GDM1 (cell line): ENCODE measurements at regions not wholly inside any gene's neighbourhood (a gene's known extent, or its start where the extent isn't known, plus 50 kb on each side); places are given as distances from the start of the nearest gene placed in this dataset.

ENCODE experiments used
- DNase-seq: peaks from one replicate; lab custom pipeline; 2025; lab: John Stamatoyannopoulos, UW

GRCh38 chr1:239682046-239682445 is 295.7 kb downstream of the CHRM3 start:
- DNase-seq = no peak

GRCh38 chr1:239682960-239683359 is 296.6 kb downstream of the CHRM3 start:
- DNase-seq = no peak

DNA sequence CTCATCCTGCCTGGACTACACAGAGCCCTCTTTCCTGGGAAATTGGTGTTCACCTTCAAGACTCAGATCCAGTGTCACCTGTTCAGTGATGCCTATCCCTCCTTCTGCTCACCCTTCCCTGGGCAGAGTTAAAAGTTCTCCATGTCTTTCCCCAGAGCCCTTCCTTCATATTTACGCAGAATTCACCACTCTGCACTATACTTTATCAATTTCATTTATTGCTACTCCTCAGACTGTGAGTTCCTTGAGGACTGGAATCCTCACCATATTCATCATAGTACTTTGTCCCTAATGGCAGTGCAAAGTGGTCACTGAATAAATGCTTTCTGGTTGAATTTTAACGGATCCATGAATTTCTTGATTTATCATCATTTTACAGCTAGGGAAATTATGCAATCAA is 300.0 kb downstream of the CHRM3 start:
- no peak for DNase-seq

- no peak for DNase-seq
Measured at GRCh38 chr1:239696317-239696716, 309.9 kb downstream of the CHRM3 start.

DNA sequence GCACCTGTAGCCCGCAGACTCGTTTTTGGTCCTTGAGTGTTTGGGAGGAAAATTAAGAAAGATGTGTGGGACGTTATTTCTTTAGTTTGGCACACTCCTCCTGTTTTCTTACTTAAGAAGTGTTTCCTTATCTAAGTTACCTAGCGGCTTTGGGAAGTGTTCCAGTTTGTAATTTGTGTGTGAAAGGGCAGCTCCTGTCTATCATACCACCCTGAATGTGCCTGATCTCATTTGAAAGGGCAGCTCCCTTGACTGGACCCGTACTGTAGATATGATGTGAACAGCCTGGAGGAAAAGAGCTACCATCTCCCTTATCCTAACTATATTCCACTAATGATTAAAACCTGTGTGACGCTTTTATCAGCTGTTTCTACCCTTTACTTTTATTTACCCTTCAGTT is 314.3 kb downstream of the CHRM3 start:
- no peak for DNase-seq

- no peak for DNase-seq
Measured at GRCh38 chr1:239703075-239703474, 316.7 kb downstream of the CHRM3 start.

GRCh38 chr1:239706245-239706892 is 320.0 kb downstream of the CHRM3 start:
- DNase-seq = no peak

- no peak for DNase-seq
Measured at GRCh38 chr1:239707615-239708014, 321.2 kb downstream of the CHRM3 start.

DNA sequence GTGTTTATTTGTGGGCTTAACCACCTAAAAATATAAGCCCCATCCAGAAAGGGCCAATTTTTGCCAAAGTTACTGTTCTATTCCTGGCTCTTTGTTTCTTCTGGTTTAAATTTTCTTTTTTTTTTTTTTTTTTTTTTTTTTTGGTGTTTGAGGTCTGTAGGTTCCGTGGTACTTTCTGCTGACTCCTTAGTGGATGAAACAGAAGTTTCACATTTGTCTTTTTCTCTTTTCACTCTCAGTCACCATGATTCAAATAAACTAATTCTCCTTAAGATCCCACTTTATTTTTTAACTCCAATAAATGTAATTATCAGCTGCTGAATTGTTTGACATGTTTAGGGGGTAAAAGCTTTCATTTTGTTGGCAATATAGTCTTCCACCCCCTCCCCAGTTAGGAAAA is 322.3 kb downstream of the CHRM3 start:
- no peak for DNase-seq

- no peak for DNase-seq
Measured at GRCh38 chr1:239711768-239712167, 325.4 kb downstream of the CHRM3 start.

DNA sequence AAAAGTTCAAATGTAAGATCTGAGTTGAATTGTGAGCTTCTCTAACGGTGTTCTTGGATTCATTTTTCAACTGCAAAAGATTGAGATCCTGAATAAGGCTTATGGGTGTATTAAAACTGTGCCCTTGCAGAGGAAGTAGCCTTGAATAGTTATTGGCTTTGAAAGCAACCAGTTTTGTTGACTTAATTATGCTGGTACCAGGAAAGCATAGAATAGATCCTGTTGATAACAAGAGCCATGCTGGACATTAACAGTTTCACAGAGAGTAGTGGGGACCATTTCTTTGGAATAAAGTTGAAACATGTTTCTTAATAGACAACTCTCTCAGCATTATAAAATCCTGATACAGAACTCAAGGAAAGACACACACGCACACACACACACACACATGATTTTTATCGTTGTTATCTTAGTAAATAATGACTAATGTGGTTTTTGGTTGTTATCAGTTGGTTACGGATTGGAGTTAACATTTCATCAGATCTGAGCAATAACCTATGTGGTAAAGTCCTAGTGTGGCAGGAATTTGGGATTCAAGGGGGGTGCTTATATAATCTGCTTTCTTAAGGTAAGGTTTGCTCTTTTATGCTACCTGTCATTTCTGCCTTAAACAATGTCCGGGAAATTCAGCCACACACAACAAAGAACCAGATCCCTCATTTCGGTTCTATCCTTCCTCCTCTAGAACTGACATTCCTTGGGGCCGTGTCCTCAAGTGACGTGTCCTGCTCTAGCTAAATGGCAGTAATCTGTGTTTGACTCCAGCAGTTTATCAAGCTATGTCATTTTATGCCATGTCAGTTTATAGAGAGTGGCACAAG is 330.9 kb downstream of the CHRM3 start:
- no peak for DNase-seq

DNA sequence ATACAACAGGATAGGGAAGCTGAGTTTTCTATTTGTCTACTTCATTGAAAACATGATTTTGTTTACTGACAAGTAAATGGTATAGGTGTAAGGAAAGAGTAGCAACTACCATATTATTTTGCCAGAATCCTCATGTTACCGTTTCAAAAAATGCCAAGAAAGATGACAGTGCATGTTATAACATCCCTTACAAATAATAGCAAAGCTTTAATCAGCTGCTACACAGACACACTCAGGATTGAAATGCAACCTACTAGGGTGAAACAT is 331.5 kb downstream of the CHRM3 start:
- DNase-seq = no peak

DNA sequence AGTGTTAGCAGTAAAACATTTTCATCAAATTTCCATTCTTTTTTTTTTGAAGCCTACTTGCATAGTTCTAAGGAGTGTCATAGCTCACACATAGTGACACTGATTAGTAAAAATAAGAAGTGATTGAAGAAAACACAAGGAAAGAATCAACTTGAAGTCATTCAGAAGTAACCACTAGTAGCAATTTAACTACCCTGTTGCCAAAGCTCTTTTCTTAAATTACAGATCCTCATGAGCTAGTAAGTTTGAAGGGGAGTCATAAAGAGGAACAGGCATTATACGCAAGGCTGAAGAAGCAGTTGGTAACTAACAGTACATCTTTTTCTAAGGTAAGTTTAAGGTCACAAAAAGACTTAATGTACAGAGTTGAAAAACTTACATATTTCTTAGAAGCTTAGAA is 332.2 kb downstream of the CHRM3 start:
- DNase-seq = no peak

DNA sequence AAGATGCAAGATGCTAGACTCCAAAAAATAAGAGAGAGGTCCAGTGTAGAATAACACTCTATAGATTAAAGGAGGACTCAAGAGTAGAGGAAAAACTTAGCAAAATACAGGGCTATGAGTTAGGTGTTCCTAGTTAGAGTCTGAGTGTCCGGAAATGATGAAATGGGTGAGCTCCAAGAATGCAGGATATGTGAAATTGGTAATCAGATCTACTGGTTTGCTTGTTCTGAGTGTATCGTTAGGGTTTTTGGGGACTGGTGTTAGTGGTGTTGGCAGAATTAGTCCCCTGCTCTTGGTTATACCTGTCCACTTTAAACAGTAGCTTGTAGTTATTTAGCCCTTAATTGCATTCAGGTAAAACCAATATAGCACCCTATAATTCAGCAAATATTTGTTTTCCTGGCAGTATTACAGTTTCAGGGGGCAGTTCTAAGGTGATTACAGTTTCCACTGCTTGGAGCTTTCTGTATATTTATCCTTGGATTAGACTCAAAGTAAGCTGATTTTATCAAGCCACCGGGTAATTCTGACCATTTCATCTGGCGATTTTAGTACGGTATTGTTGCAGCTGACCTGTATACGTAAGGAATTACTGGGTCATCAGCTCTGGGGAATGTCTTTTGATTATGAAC is 332.7 kb downstream of the CHRM3 start:
- DNase-seq = no peak

GRCh38 chr1:239719642-239720258 is 333.4 kb downstream of the CHRM3 start:
- DNase-seq = peak; percentile 3

GRCh38 chr1:239722035-239722434 is 335.7 kb downstream of the CHRM3 start:
- DNase-seq = no peak

DNA sequence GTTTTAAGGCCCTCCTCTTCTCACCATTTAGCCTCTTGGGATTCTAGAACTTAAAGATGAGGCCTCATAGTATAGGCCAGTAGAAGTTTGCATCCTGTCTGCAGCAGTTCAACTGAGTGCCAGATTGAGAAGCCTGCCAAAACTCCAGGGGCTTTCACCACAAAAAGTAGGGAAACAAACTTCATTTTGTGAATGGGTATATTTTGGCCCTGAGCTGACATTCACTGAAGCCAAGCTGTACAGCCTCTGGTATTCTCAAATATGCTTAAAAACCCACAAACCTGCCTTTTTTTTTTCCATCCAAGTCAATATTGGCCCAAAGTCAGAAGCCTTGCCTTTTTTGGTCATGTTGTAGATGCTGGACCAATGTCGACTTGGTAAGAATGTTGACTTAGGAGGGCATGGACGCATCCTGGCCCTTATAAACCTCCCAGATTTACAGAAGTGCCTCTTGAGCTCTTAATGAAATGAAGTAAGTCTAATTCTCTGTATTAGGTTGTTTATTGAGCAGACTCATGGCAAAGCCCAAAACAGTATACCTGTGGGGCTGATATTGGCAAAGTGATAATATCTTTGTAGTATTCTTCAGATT is 337.5 kb downstream of the CHRM3 start:
- DNase-seq = no peak

DNA sequence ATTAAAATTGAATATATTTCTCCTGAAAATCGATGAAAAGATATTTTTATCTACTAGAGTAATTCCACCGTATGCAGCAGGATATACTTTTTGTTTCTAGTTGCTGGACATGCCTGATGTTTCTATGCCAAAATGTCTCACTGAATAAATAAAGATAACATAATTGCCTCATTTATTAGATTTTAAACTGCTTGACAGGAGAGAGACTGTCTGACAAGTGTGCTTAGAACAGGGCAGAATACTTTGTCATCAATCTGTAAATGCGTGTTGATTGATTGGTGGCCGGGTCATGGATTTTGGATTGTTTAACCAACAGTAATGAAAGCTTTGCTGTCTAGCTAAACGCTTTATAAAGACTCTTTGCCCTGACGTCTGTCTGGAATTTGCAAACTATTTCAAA is 339.0 kb downstream of the CHRM3 start:
- DNase-seq = no peak

GRCh38 chr1:239725933-239726332 is 339.6 kb downstream of the CHRM3 start:
- no peak for DNase-seq

DNA sequence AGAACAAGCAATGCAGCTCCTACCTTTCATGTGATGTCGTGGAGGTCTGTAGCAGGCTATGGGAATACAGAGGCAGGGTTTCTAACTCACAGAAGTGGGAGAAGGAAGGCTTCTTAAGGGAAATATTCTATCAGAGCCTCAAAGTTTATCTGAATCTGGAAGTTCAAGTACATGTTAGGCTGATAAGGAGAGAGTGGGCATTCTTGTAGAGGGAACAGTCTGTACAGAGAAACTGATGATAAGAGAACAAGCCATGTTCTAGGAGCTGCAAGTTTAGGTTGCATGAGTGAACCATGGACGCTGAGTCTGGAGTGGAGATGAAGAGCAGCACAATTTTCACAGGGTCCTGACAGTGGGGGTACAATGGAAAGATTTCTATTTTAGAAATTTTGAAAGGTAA is 344.0 kb downstream of the CHRM3 start:
- DNase-seq = no peak

GRCh38 chr1:239731082-239731748 is 344.8 kb downstream of the CHRM3 start:
- no peak for DNase-seq

- no peak for DNase-seq
Measured at GRCh38 chr1:239732770-239733169, 346.4 kb downstream of the CHRM3 start.
